ENCODE measurements at regions not wholly inside any gene's neighbourhood (a gene's known extent, or its start where the extent isn't known, plus 50 kb on each side); places are given as distances from the start of the nearest gene placed in this dataset.
"Not testable (repeated sequence)": the region's sequence is repeated elsewhere in the genome, so short reads cannot be mapped to it uniquely, and the experiment has no call there.

GRCh38 chr5:62190173-62190572 lies 115.8 kb upstream of the KIF2A start:
- H3K27me3 ChIP-seq (ENCODE audit: control insufficient read depth, insufficient read depth, low read length), result no peaks in the 10 kb centered on the region
- intact Hi-C loops (cut with micrococcal nuclease), result no loop called here
- DNase-seq (no peak), ATAC-seq (no peak)
- Mint-ChIP-seq H3K36me3 (no peaks in the 10 kb centered on the region), H3K4me1 (no peaks in the 10 kb centered on the region), H3K9me3 (peaks cover 0 to 2% of the 10 kb centered on the region in 2 donors), H3K27me3 (ENCODE audit: low read depth in 2 of 2) (peaks cover 11 to 16% of the 10 kb centered on the region in 2 donors), H3K27ac (no peak overlapping the region), H3K4me3 (no peak overlapping the region)
- no peak overlapping the region for H3K4me3 ChIP-seq (ENCODE audit: low read length)
- no peak overlapping the region for H3K27ac ChIP-seq (ENCODE audit: low read length)
- no peaks in the 10 kb centered on the region for H3K4me1 ChIP-seq (ENCODE audit: control insufficient read depth, insufficient read depth, low read length)
- no peaks in the 10 kb centered on the region for H3K36me3 ChIP-seq (ENCODE audit: control insufficient read depth, insufficient read depth, low read length)
- no peak for TF ChIP-seq CTCF (IDR thresholded peaks at IDR 0.05)
- H3K9me3 ChIP-seq (ENCODE audit: control insufficient read depth, insufficient read depth, low read length), result no peaks in the 10 kb centered on the region
- WGBS (ENCODE audit: insufficient coverage), result 44% methylated on average over 1 of the region's 2 CpGs

- no peak for TF ChIP-seq CTCF (IDR thresholded peaks at IDR 0.05)
- no peaks in the 10 kb centered on the region for H3K4me1 Mint-ChIP-seq
- no peak overlapping the region for H3K4me3 Mint-ChIP-seq
- H3K27me3 Mint-ChIP-seq (ENCODE audit: low read depth in 2 of 2), result peaks cover 8 to 12% of the 10 kb centered on the region in 2 donors
- H3K36me3 ChIP-seq (ENCODE audit: control insufficient read depth, insufficient read depth, low read length), result no peaks in the 10 kb centered on the region
- H3K36me3 Mint-ChIP-seq, result no peaks in the 10 kb centered on the region
- H3K4me3 ChIP-seq (ENCODE audit: low read length), result no peak overlapping the region
- intact Hi-C loops (cut with micrococcal nuclease), result no loop called here
- no peak overlapping the region for H3K27ac ChIP-seq (ENCODE audit: low read length)
- H3K9me3 Mint-ChIP-seq, result peaks cover 0 to 2% of the 10 kb centered on the region in 2 donors
- no peak for DNase-seq
- H3K9me3 ChIP-seq (ENCODE audit: control insufficient read depth, insufficient read depth, low read length), result no peaks in the 10 kb centered on the region
- H3K4me1 ChIP-seq (ENCODE audit: control insufficient read depth, insufficient read depth, low read length), result no peaks in the 10 kb centered on the region
- 25% methylated on average over 1 of the region's 1 CpG for WGBS (ENCODE audit: insufficient coverage)
- no peaks in the 10 kb centered on the region for H3K27me3 ChIP-seq (ENCODE audit: control insufficient read depth, insufficient read depth, low read length)
- no peak for ATAC-seq
- no peak overlapping the region for H3K27ac Mint-ChIP-seq
Measured at GRCh38 chr5:62190931-62191330, 115.1 kb upstream of the KIF2A start.

GRCh38 chr5:62192958-62193357 lies 113.0 kb upstream of the KIF2A start:
- H3K9me3 Mint-ChIP-seq, result peaks cover 0 to 2% of the 10 kb centered on the region in 2 donors
- ATAC-seq, result no peak
- Histone ChIP-seq H3K27ac (ENCODE audit: low read length) (no peak overlapping the region), H3K36me3 (ENCODE audit: control insufficient read depth, insufficient read depth, low read length) (no peaks in the 10 kb centered on the region), H3K4me3 (ENCODE audit: low read length) (no peak overlapping the region), H3K4me1 (ENCODE audit: control insufficient read depth, insufficient read depth, low read length) (no peaks in the 10 kb centered on the region), H3K27me3 (ENCODE audit: control insufficient read depth, insufficient read depth, low read length) (no peaks in the 10 kb centered on the region), H3K9me3 (ENCODE audit: control insufficient read depth, insufficient read depth, low read length) (no peaks in the 10 kb centered on the region)
- intact Hi-C loops (cut with micrococcal nuclease), result no loop called here
- peaks cover 8 to 12% of the 10 kb centered on the region in 2 donors for H3K27me3 Mint-ChIP-seq (ENCODE audit: low read depth in 2 of 2)
- TF ChIP-seq CTCF (IDR thresholded peaks at IDR 0.05), result no peak
- H3K4me3 Mint-ChIP-seq, result no peak overlapping the region
- WGBS (ENCODE audit: insufficient coverage), result 55% methylated on average over 1 of the region's 1 CpG
- no peak for DNase-seq
- no peaks in the 10 kb centered on the region for H3K4me1 Mint-ChIP-seq
- no peak overlapping the region for H3K27ac Mint-ChIP-seq
- no peaks in the 10 kb centered on the region for H3K36me3 Mint-ChIP-seq

GRCh38 chr5:62196532-62196931 lies 109.5 kb upstream of the KIF2A start:
- H3K4me3 Mint-ChIP-seq; H3K9me3 Mint-ChIP-seq; H3K4me1 Mint-ChIP-seq; H3K4me1 ChIP-seq (ENCODE audit: control insufficient read depth, insufficient read depth, low read length); H3K27ac Mint-ChIP-seq; H3K4me3 ChIP-seq (ENCODE audit: low read length); H3K9me3 ChIP-seq (ENCODE audit: control insufficient read depth, insufficient read depth, low read length); H3K27ac ChIP-seq (ENCODE audit: low read length); H3K36me3 ChIP-seq (ENCODE audit: control insufficient read depth, insufficient read depth, low read length); H3K36me3 Mint-ChIP-seq; intact Hi-C loops (cut with micrococcal nuclease); ATAC-seq; H3K27me3 ChIP-seq (ENCODE audit: control insufficient read depth, insufficient read depth, low read length); DNase-seq: not testable (repeated sequence)
- peaks cover 8 to 26% of the 10 kb centered on the region in 2 donors for H3K27me3 Mint-ChIP-seq (ENCODE audit: low read depth in 2 of 2)
- 74% methylated on average over 4 of the region's 5 CpGs for WGBS (ENCODE audit: insufficient coverage)

Data from natural killer cell (primary cell).